ENCODE measurements at regions not wholly inside any gene's neighbourhood (a gene's known extent, or its start where the extent isn't known, plus 50 kb on each side); places are given as distances from the start of the nearest gene placed in this dataset.

DNA sequence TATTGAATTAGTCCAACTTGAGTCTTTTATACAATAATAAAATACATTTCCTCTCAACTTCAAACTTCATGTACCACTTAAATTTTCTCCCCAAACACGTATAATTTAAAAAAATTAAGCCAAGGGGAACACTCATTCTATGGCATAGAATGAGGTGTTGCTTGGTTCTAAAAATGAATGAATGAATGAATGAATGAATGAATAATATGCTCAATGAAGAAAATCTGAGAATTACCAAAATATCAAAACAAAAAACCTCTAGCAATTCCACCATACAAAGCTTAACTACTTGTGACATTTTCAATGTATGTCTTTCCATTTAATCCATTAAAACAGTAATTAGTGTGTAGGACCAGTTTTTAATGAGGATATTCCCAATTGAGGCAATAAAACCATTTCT lies 62.7 kb upstream of the PLAC8 start:
- no peak for TF ChIP-seq POLR2AphosphoS5 (IDR thresholded peaks at IDR 0.05)
- TF ChIP-seq POLR2A (IDR thresholded peaks at IDR 0.05) = no peak
- TF ChIP-seq, protein P1, sequence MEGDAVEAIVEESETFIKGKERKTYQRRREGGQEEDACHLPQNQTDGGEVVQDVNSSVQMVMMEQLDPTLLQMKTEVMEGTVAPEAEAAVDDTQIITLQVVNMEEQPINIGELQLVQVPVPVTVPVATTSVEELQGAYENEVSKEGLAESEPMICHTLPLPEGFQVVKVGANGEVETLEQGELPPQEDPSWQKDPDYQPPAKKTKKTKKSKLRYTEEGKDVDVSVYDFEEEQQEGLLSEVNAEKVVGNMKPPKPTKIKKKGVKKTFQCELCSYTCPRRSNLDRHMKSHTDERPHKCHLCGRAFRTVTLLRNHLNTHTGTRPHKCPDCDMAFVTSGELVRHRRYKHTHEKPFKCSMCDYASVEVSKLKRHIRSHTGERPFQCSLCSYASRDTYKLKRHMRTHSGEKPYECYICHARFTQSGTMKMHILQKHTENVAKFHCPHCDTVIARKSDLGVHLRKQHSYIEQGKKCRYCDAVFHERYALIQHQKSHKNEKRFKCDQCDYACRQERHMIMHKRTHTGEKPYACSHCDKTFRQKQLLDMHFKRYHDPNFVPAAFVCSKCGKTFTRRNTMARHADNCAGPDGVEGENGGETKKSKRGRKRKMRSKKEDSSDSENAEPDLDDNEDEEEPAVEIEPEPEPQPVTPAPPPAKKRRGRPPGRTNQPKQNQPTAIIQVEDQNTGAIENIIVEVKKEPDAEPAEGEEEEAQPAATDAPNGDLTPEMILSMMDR (IDR thresholded peaks at IDR 0.05) = no peak
